ENCODE measurements at regions not wholly inside any gene's neighbourhood (a gene's known extent, or its start where the extent isn't known, plus 50 kb on each side); places are given as distances from the start of the nearest gene placed in this dataset.

GRCh38 chr10:32142646-32143045 lies 86.4 kb upstream of the KIF5B start:
- dilution Hi-C loops (cut with MboI; ENCODE audit: extremely low pct_ligation_motif_present, low sequenced_read_pairs) = no loop called here
- Histone ChIP-seq H3K4me1 (ENCODE audit: control insufficient read depth, extremely low read depth, insufficient read depth, low read length) (peaks cover 51% of the 10 kb centered on the region), H3K9ac (ENCODE audit: control insufficient read depth, extremely low read depth, insufficient read depth, low read length) (peak overlapping the region; percentile 43)

GRCh38 chr10:32141018-32141807 lies 85.0 kb upstream of the KIF5B start:
- peak overlapping the region; percentile 13 for H3K27ac ChIP-seq (ENCODE audit: control insufficient read depth, insufficient read depth, low read length)
- H3K27me3 ChIP-seq (ENCODE audit: control insufficient read depth, extremely low read depth, insufficient read depth, low read length) = no peaks in the 10 kb centered on the region
- H3K4me1 ChIP-seq (ENCODE audit: control insufficient read depth, extremely low read depth, insufficient read depth, low read length) = peaks cover 51% of the 10 kb centered on the region
- H3K4me3 ChIP-seq (ENCODE audit: control insufficient read depth in 2 of 3, extremely low read depth in 1 of 3, insufficient read depth in 2 of 3, low read depth in 1 of 3, low read length in 3 of 3) = no peak overlapping the region
- no peaks in the 10 kb centered on the region for H3K9me1 ChIP-seq (ENCODE audit: control insufficient read depth, extremely low read depth, insufficient read depth, low read length)
- FAIRE-seq (peak; percentile 32), DNase-seq (ENCODE audit: low read depth, low spot score) (no peak)
- H3K36me3 ChIP-seq (ENCODE audit: control insufficient read depth in 2 of 2, extremely low read depth in 1 of 2, insufficient read depth in 2 of 2, low read length in 2 of 2) = no peaks in the 10 kb centered on the region
- no peak overlapping the region for H3K9ac ChIP-seq (ENCODE audit: control insufficient read depth, extremely low read depth, insufficient read depth, low read length)
- no peak overlapping the region for H2AFZ ChIP-seq (ENCODE audit: control insufficient read depth, low read length)
- no peak overlapping the region for H3K4me2 ChIP-seq (ENCODE audit: control insufficient read depth, extremely low read depth, insufficient read depth, low read depth, low read length)
- no peak for TF ChIP-seq CTCF (optimal IDR thresholded peaks at IDR 0.05 in 1 of 3, IDR thresholded peaks at IDR 0.05 in 1 of 3, conservative IDR thresholded peaks at IDR 0.05 in 1 of 3; ENCODE audit: extremely low read depth in 1 of 3, insufficient read depth in 2 of 3, low read length in 3 of 3)
- no peak for TF ChIP-seq EZH2 (IDR thresholded peaks at IDR 0.05; ENCODE audit: low read length)
- no peaks in the 10 kb centered on the region for H3K79me2 ChIP-seq (ENCODE audit: control insufficient read depth, insufficient read depth, low read length)
- no peaks in the 10 kb centered on the region for H3K9me3 ChIP-seq (ENCODE audit: control insufficient read depth, low read depth, low read length)
- H4K20me1 ChIP-seq (ENCODE audit: control insufficient read depth, extremely low read depth, insufficient read depth, low read length) = no peaks in the 10 kb centered on the region
- dilution Hi-C loops (cut with MboI; ENCODE audit: extremely low pct_ligation_motif_present, low sequenced_read_pairs) = no loop called here

More at GRCh38 chr10:32142646-32143045, 86.4 kb upstream of the KIF5B start:
- Histone ChIP-seq H3K36me3 (ENCODE audit: control insufficient read depth in 2 of 2, extremely low read depth in 1 of 2, insufficient read depth in 2 of 2, low read length in 2 of 2) (no peaks in the 10 kb centered on the region), H3K27me3 (ENCODE audit: control insufficient read depth, extremely low read depth, insufficient read depth, low read length) (no peaks in the 10 kb centered on the region), H2AFZ (ENCODE audit: control insufficient read depth, low read length) (no peak overlapping the region), H3K4me3 (ENCODE audit: control insufficient read depth in 2 of 3, extremely low read depth in 1 of 3, insufficient read depth in 2 of 3, low read depth in 1 of 3, low read length in 3 of 3) (peak overlapping the region in 1 of 3 experiments; percentile 31), H3K79me2 (ENCODE audit: control insufficient read depth, insufficient read depth, low read length) (no peaks in the 10 kb centered on the region), H3K9me1 (ENCODE audit: control insufficient read depth, extremely low read depth, insufficient read depth, low read length) (no peaks in the 10 kb centered on the region), H4K20me1 (ENCODE audit: control insufficient read depth, extremely low read depth, insufficient read depth, low read length) (no peaks in the 10 kb centered on the region), H3K4me2 (ENCODE audit: control insufficient read depth, extremely low read depth, insufficient read depth, low read depth, low read length) (peak overlapping the region; percentile 72), H3K9me3 (ENCODE audit: control insufficient read depth, low read depth, low read length) (no peaks in the 10 kb centered on the region), H3K27ac (ENCODE audit: control insufficient read depth, insufficient read depth, low read length) (peak overlapping the region; percentile 90)
- DNase-seq (ENCODE audit: low read depth, low spot score) (peak; percentile 77), FAIRE-seq (peak; percentile 72)
- TF ChIP-seq EZH2 (IDR thresholded peaks at IDR 0.05; ENCODE audit: low read length) (no peak), CTCF (optimal IDR thresholded peaks at IDR 0.05 in 1 of 3, IDR thresholded peaks at IDR 0.05 in 1 of 3, conservative IDR thresholded peaks at IDR 0.05 in 1 of 3; ENCODE audit: extremely low read depth in 1 of 3, insufficient read depth in 2 of 3, low read length in 3 of 3) (no peak)
